Osteocyte (in vitro differentiated cells): ENCODE measurements at regions not wholly inside any gene's neighbourhood (a gene's known extent, or its start where the extent isn't known, plus 50 kb on each side); places are given as distances from the start of the nearest gene placed in this dataset.

ENCODE experiments used
- DNase-seq: peaks from one replicate; pipeline ENCODE4 v3.0.0; 2021; ENCODE audit warnings: mixed read lengths; ENCODE audit not compliant: unreplicated experiment; ENCODE audit errors: extremely low spot score
- H3K27ac Mint-ChIP-seq: one replicate; pipeline ENCODE4 v1.8.0; 2021; ENCODE audit warnings: mild to moderate bottlenecking, mixed read lengths; ENCODE audit not compliant: unreplicated experiment
- H3K27me3 Mint-ChIP-seq: one replicate; pipeline ENCODE4 v1.8.0; 2021; ENCODE audit warnings: mixed read lengths; ENCODE audit not compliant: unreplicated experiment
- H3K36me3 Mint-ChIP-seq: one replicate; pipeline ENCODE4 v1.8.0; 2021; ENCODE audit warnings: mixed read lengths; ENCODE audit not compliant: unreplicated experiment
- H3K4me1 Mint-ChIP-seq: one replicate; pipeline ENCODE4 v1.8.0; 2021; ENCODE audit warnings: mixed read lengths; ENCODE audit not compliant: unreplicated experiment
- H3K4me3 Mint-ChIP-seq: one replicate; pipeline ENCODE4 v1.8.0; 2021; ENCODE audit warnings: mild to moderate bottlenecking, moderate library complexity, mixed read lengths; ENCODE audit not compliant: unreplicated experiment
- H3K9me3 Mint-ChIP-seq: one replicate; pipeline ENCODE4 v1.8.0; 2021; ENCODE audit warnings: mixed read lengths; ENCODE audit not compliant: unreplicated experiment
- TF ChIP-seq, protein P1 (sequence below): fragments of 200-600 bp; sonication (generic); IDR thresholded peaks from 2 replicates; pipeline ENCODE4 v1.5.0; 2021; ENCODE audit warnings: antibody characterized with exemption, mild to moderate bottlenecking, moderate library complexity

DNA sequence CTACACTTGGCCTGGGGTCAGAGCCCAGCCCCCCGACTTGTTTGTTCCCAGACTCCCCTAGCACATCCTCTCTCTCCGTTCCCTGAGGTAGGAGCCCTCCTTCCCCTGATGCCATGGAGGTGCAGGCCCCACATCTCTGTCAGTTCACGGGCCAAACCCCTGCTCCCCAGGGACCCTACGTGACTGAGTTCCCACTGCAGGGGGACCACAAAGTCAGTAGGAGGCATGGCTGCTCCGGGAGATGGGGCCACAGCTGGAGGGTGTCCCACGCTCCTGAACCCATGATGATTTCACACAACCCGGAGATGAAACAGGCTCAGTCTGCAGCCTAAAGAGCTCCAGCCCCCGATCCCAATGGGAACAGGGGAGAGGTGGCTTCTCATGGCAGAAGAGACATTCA, 272.2 kb downstream of the NPHP4 start:
- Mint-ChIP-seq H3K27me3 (no peaks in the 10 kb centered on the region), H3K4me3 (no peak overlapping the region), H3K4me1 (no peaks in the 10 kb centered on the region), H3K27ac (no peak overlapping the region), H3K36me3 (no peaks in the 10 kb centered on the region), H3K9me3 (peaks cover 4% of the 10 kb centered on the region)
- TF ChIP-seq, protein P1, sequence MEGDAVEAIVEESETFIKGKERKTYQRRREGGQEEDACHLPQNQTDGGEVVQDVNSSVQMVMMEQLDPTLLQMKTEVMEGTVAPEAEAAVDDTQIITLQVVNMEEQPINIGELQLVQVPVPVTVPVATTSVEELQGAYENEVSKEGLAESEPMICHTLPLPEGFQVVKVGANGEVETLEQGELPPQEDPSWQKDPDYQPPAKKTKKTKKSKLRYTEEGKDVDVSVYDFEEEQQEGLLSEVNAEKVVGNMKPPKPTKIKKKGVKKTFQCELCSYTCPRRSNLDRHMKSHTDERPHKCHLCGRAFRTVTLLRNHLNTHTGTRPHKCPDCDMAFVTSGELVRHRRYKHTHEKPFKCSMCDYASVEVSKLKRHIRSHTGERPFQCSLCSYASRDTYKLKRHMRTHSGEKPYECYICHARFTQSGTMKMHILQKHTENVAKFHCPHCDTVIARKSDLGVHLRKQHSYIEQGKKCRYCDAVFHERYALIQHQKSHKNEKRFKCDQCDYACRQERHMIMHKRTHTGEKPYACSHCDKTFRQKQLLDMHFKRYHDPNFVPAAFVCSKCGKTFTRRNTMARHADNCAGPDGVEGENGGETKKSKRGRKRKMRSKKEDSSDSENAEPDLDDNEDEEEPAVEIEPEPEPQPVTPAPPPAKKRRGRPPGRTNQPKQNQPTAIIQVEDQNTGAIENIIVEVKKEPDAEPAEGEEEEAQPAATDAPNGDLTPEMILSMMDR = no peak
- DNase-seq = no peak

- no peak for DNase-seq
- TF ChIP-seq, protein P1 = no peak
- Mint-ChIP-seq H3K36me3 (no peaks in the 10 kb centered on the region), H3K9me3 (peaks cover 12% of the 10 kb centered on the region), H3K4me1 (no peaks in the 10 kb centered on the region), H3K27ac (no peak overlapping the region), H3K4me3 (no peak overlapping the region), H3K27me3 (no peaks in the 10 kb centered on the region)
Observed at GRCh38 chr1:5718831-5719632, 273.2 kb downstream of the NPHP4 start.

GRCh38 chr1:5717031-5717682, 275.1 kb downstream of the NPHP4 start:
- TF ChIP-seq, protein P1 = no peak
- Mint-ChIP-seq H3K27me3 (no peaks in the 10 kb centered on the region), H3K9me3 (peaks cover 12% of the 10 kb centered on the region), H3K36me3 (no peaks in the 10 kb centered on the region), H3K4me1 (no peaks in the 10 kb centered on the region), H3K4me3 (no peak overlapping the region), H3K27ac (no peak overlapping the region)
- DNase-seq = no peak

DNA sequence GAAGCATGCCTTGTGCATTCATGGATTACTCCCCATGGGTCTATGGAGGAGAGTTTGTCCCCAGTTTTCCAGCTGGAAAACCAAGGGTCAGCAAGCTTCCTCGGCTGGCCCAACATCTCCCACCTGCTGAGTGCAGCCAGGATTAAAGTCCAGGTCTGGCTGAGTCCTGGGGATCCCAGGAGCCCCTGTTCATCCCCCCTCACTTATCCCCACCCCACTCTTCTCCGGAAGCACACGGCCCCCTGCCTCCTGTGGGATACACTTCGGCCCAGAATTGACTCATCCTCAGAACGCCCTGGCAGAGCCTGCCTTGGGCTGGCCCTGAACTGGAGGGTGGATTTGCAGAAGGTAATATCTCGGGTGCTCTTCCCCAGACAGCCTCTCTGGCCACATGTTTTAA, 276.1 kb downstream of the NPHP4 start:
- TF ChIP-seq, protein P1 = no peak
- Mint-ChIP-seq H3K27me3 (no peaks in the 10 kb centered on the region), H3K4me1 (no peaks in the 10 kb centered on the region), H3K27ac (no peak overlapping the region), H3K36me3 (no peaks in the 10 kb centered on the region), H3K4me3 (no peak overlapping the region), H3K9me3 (peaks cover 12% of the 10 kb centered on the region)
- no peak for DNase-seq
